HCT116 (cell line): ENCODE measurements at regions not wholly inside any gene's neighbourhood (a gene's known extent, or its start where the extent isn't known, plus 50 kb on each side); places are given as distances from the start of the nearest gene placed in this dataset.

Source experiments
- ATAC-seq: fragments of 200-7000 bp; cut with Tn5 transposase; 2 replicates; pipeline ENCODE4 v1.9.1; 2020; ENCODE audit warnings: mild to moderate bottlenecking, moderate library complexity
- BruUV-seq: library from RNA; stranded (reverse); fragments of 400-500 nt; replicated peaks from 2 replicates; lab custom pipeline; 2021; lab: Mats Ljungman, UMichigan
- CTCF ChIA-PET: fragments of 300-600 bp; sonication (Branson Sonifier 250); formaldehyde crosslinking; loops from one replicate; lab custom pipeline; 2021; ENCODE audit warnings: antibody characterized with exemption; lab: Charles Lee
- POLR2A ChIA-PET: fragments of 300-600, 350-600 bp; sonication (Branson Sonifier 250); formaldehyde crosslinking; loops from one replicate; lab custom pipeline; 2021; ENCODE audit warnings: antibody characterized with exemption; lab: Charles Lee
- RAD21 ChIA-PET, 2 experiments: fragments of 300-600 bp; sonication (Branson Sonifier 250); formaldehyde crosslinking; loops; one replicate each; lab custom pipeline; 2023; ENCODE audit warnings: low total read pairs in 2 of 2; ENCODE audit not compliant: uncharacterized antibody in 2 of 2, unreplicated experiment in 2 of 2, low non-redundant PET in 1 of 2; lab: Charles Lee
- DNase-seq: peaks from one replicate; pipeline ENCODE4 v3.0.0-alpha.2; 2010; ENCODE audit warnings: low read depth, low spot score
- H2AFZ ChIP-seq: fragments of 200-600 bp; shearing (Covaris generic), sonication (generic); 2 replicates; pipeline ENCODE4 v1.6.1; 2017; ENCODE audit warnings: low read depth, mixed run types, mixed read lengths, antibody characterized with exemption, low read length; ENCODE audit not compliant: poor library complexity, severe bottlenecking
- H3K27ac ChIP-seq: 2 replicates; pipeline ENCODE4 v1.5.1; 2012; ENCODE audit warnings: low read depth, low read length
- H3K27me3 ChIP-seq: fragments of 200-600 bp; sonication (generic); 2 replicates; pipeline ENCODE4 v1.6.1; 2016; ENCODE audit warnings: mixed run types, low read length, mixed read lengths; ENCODE audit not compliant: insufficient read depth
- H3K36me3 ChIP-seq, 2 experiments: fragments of 200-500 bp in 1 of 2; fragments of 200-600 bp in 1 of 2; sonication (Bioruptor generic) in 1 of 2; sonication (generic) in 1 of 2; 2 replicates each; pipeline versions ENCODE4 v1.5.1 to v1.6.1; 2014 to 2016; ENCODE audit warnings: low read length in 2 of 2, inconsistent platforms in 1 of 2, mixed read lengths in 1 of 2, mixed run types in 1 of 2; ENCODE audit not compliant: insufficient read depth in 2 of 2, control insufficient read depth in 1 of 2
- H3K4me1 ChIP-seq, 2 experiments: fragments of 200-600 bp in 1 of 2; sonication (generic) in 1 of 2; 2 replicates each; pipeline versions ENCODE4 v1.5.1 to v1.6.1; 2012 to 2017; ENCODE audit warnings: low read length in 2 of 2, inconsistent platforms in 1 of 2, mild to moderate bottlenecking in 1 of 2, mixed read lengths in 1 of 2, mixed run types in 1 of 2, moderate library complexity in 1 of 2; ENCODE audit not compliant: insufficient read depth in 2 of 2, control insufficient read depth in 1 of 2
- H3K4me2 ChIP-seq: fragments of 200-600 bp; sonication (generic); 2 replicates; pipeline ENCODE4 v1.6.1; 2017; ENCODE audit warnings: mixed run types, low read length, mixed read lengths
- H3K4me3 ChIP-seq, 2 experiments: fragments of 200-600 bp in 1 of 2; sonication (generic) in 1 of 2; replicated peaks in 1 of 2; 2 replicates each; pipeline ENCODE4 v1.5.1; 2011 to 2016; ENCODE audit warnings: low read length in 2 of 2, control low read depth in 1 of 2, low read depth in 1 of 2, mild to moderate bottlenecking in 1 of 2, mixed read lengths in 1 of 2, mixed run types in 1 of 2
- H3K79me2 ChIP-seq: fragments of 200-600 bp; sonication (generic); 2 replicates; pipeline ENCODE4 v1.6.1; 2017; ENCODE audit warnings: mild to moderate bottlenecking, mixed run types, low read length, moderate library complexity, mixed read lengths; ENCODE audit not compliant: insufficient read depth
- H3K9ac ChIP-seq: fragments of 200-600 bp; sonication (generic); 2 replicates; pipeline ENCODE4 v1.6.1; 2016; ENCODE audit warnings: low read length, mixed read lengths
- H3K9me2 ChIP-seq: fragments of 200-600 bp; sonication (generic), shearing (Covaris generic); 2 replicates; pipeline ENCODE4 v1.6.1; 2017; ENCODE audit warnings: mixed run types, mild to moderate bottlenecking, moderate library complexity; ENCODE audit not compliant: insufficient read depth
- H3K9me3 ChIP-seq, 2 experiments: fragments of 200-500 bp in 1 of 2; fragments of 200-600 bp in 1 of 2; sonication (Bioruptor generic) in 1 of 2; sonication (generic) in 1 of 2; 2 replicates each; pipeline ENCODE4 v1.6.1; 2014 to 2017; ENCODE audit warnings: low read length in 2 of 2, mixed read lengths in 2 of 2, inconsistent platforms in 1 of 2, low read depth in 1 of 2, mild to moderate bottlenecking in 1 of 2, mixed run types in 1 of 2, moderate library complexity in 1 of 2; ENCODE audit not compliant: control insufficient read depth in 1 of 2, insufficient read depth in 1 of 2
- H4K20me1 ChIP-seq: fragments of 200-600 bp; sonication (generic), shearing (Covaris generic); 2 replicates; pipeline ENCODE4 v1.6.1; 2017; ENCODE audit warnings: mixed run types, mild to moderate bottlenecking, moderate library complexity; ENCODE audit not compliant: insufficient read depth
- CEBPB ChIP-seq: IDR thresholded peaks from 2 replicates; pipeline ENCODE4 v1.6.1; 2012; ENCODE audit warnings: low read depth
- EGR1 ChIP-seq: IDR thresholded peaks from 2 replicates; pipeline ENCODE4 v1.6.1; 2012; ENCODE audit warnings: low read depth
- ELF1 ChIP-seq: IDR thresholded peaks from 2 replicates; pipeline ENCODE4 v1.6.1; 2012; ENCODE audit warnings: low read depth, borderline replicate concordance
- EZH2 ChIP-seq: fragments of 200-600 bp; sonication (generic); IDR thresholded peaks from 2 replicates; pipeline ENCODE4 v1.6.1; 2017; ENCODE audit warnings: antibody characterized with exemption, mixed run types
- JUND ChIP-seq: IDR thresholded peaks from 2 replicates; pipeline ENCODE4 v1.6.1; 2012
- POLR2A ChIP-seq: IDR thresholded peaks from 2 replicates; pipeline ENCODE4 v1.7.0; 2011; ENCODE audit warnings: borderline replicate concordance; ENCODE audit not compliant: insufficient read depth, insufficient read length; ENCODE audit errors: extremely low read depth
- POLR2AphosphoS5 ChIP-seq: IDR thresholded peaks from 2 replicates; pipeline ENCODE4 v1.6.1; 2011; ENCODE audit warnings: mild to moderate bottlenecking, low read depth, low read length, moderate library complexity
- RAD21 ChIP-seq: IDR thresholded peaks from 2 replicates; pipeline ENCODE4 v1.6.1; 2012; ENCODE audit warnings: low read depth, mild to moderate bottlenecking
- SIN3A ChIP-seq: IDR thresholded peaks from 2 replicates; pipeline ENCODE4 v1.6.1; 2012; ENCODE audit warnings: low read depth
- ZFX ChIP-seq: fragments of 450-650 bp; IDR thresholded peaks from 2 replicates; pipeline ENCODE4 v1.6.1; 2017
- intact Hi-C: fragments of 100-400 bp; cut with micrococcal nuclease; formaldehyde crosslinking; loops from 2 replicates; pipeline ENCODE4 v1.10.0; 2022
- TF ChIP-seq, protein P1 (sequence below), 3 experiments: fragments of 200-600 bp in 1 of 3; sonication (generic) in 1 of 3; IDR thresholded peaks in 2 of 3; conservative IDR thresholded peaks in 1 of 3; 2 replicates each; pipeline ENCODE4 v1.5.1; 2012 to 2017; ENCODE audit warnings: low read depth in 2 of 3, low read length in 2 of 3, antibody characterized with exemption in 1 of 3, borderline replicate concordance in 1 of 3, control low read depth in 1 of 3, mild to moderate bottlenecking in 1 of 3, mixed read lengths in 1 of 3, mixed run types in 1 of 3, moderate library complexity in 1 of 3; ENCODE audit not compliant: insufficient read depth in 1 of 3

- H3K36me3 ChIP-seq = no peaks in the 10 kb centered on the region
- ChIA-PET RAD21 (no interaction called here), POLR2A (no interaction called here), CTCF (no interaction called here)
- no peak for DNase-seq
- no peaks in the 10 kb centered on the region for H4K20me1 ChIP-seq
- H3K9ac ChIP-seq = no peak overlapping the region
- BruUV-seq = no TSS peak
- no peaks in the 10 kb centered on the region for H3K79me2 ChIP-seq
- intact Hi-C loops = no loop called here
- no peak overlapping the region for H2AFZ ChIP-seq
- no peak for ATAC-seq
- H3K9me2 ChIP-seq = no peaks in the 10 kb centered on the region
- H3K9me3 ChIP-seq = no peaks in the 10 kb centered on the region
- TF ChIP-seq JUND (no peak), CEBPB (no peak), EZH2 (no peak), POLR2A (no peak)
- peaks cover 74% of the 10 kb centered on the region for H3K27me3 ChIP-seq
- no peak overlapping the region for H3K4me2 ChIP-seq
- H3K4me3 ChIP-seq = no peak overlapping the region
- no peak overlapping the region for H3K27ac ChIP-seq
- no peaks in the 10 kb centered on the region for H3K4me1 ChIP-seq
Measured at GRCh38 chr17:55654022-55654421, 68.6 kb downstream of the TMEM100 start.

GRCh38 chr17:55652825-55653224 is 69.8 kb downstream of the TMEM100 start:
- TF ChIP-seq ELF1 = no peak
- TF ChIP-seq, protein P1, sequence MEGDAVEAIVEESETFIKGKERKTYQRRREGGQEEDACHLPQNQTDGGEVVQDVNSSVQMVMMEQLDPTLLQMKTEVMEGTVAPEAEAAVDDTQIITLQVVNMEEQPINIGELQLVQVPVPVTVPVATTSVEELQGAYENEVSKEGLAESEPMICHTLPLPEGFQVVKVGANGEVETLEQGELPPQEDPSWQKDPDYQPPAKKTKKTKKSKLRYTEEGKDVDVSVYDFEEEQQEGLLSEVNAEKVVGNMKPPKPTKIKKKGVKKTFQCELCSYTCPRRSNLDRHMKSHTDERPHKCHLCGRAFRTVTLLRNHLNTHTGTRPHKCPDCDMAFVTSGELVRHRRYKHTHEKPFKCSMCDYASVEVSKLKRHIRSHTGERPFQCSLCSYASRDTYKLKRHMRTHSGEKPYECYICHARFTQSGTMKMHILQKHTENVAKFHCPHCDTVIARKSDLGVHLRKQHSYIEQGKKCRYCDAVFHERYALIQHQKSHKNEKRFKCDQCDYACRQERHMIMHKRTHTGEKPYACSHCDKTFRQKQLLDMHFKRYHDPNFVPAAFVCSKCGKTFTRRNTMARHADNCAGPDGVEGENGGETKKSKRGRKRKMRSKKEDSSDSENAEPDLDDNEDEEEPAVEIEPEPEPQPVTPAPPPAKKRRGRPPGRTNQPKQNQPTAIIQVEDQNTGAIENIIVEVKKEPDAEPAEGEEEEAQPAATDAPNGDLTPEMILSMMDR (IDR thresholded peaks at IDR 0.05 in 2 of 3, conservative IDR thresholded peaks at IDR 0.05 in 1 of 3; ENCODE audit: borderline replicate concordance in 1 of 3, insufficient read depth in 1 of 3, low read depth in 2 of 3, low read length in 2 of 3) = peak in 2 of 3 experiments; percentile 43 to 48; a peak in 4 of 6 replicates
- no peak for TF ChIP-seq POLR2AphosphoS5
- no peak for TF ChIP-seq JUND
- TF ChIP-seq RAD21 = 0 out of 2 replicates have a peak, but pooled peaks have one; percentile 10
- no peak for TF ChIP-seq SIN3A
- TF ChIP-seq ZFX = no peak
- no peak for TF ChIP-seq EGR1
- TF ChIP-seq, all 23 proteins: peak for 2
- no peaks in the 10 kb centered on the region for H4K20me1 ChIP-seq
- no peak overlapping the region for H2AFZ ChIP-seq
- H3K4me3 ChIP-seq = no peak overlapping the region
- DNase-seq (no peak), ATAC-seq (peak; percentile 78)
- H3K9me2 ChIP-seq = no peaks in the 10 kb centered on the region
- no peak overlapping the region for H3K9ac ChIP-seq
- peaks cover 72% of the 10 kb centered on the region for H3K27me3 ChIP-seq
- no peaks in the 10 kb centered on the region for H3K4me1 ChIP-seq
- no peaks in the 10 kb centered on the region for H3K9me3 ChIP-seq
- H3K27ac ChIP-seq = no peak overlapping the region
- RAD21 ChIA-PET = no interaction called here
- no peaks in the 10 kb centered on the region for H3K79me2 ChIP-seq
- CTCF ChIA-PET = interaction anchor here (0.7 to 1.3 kb wide), 2 partner anchors 11 to 65 kb away, joined by 3 to 4 read pairs; no protein-coding TSS in a partner anchor
- H3K36me3 ChIP-seq = no peaks in the 10 kb centered on the region
- intact Hi-C loops = no loop called here
- no peak overlapping the region for H3K4me2 ChIP-seq
- no TSS peak for BruUV-seq
- POLR2A ChIA-PET = no interaction called here
